Esophagus squamous epithelium (tissue), 5 donors: ENCODE measurements at regions not wholly inside any gene's neighbourhood (a gene's known extent, or its start where the extent isn't known, plus 50 kb on each side); places are given as distances from the start of the nearest gene placed in this dataset.

Experiments
- DNase-seq: peaks from one replicate; lab custom pipeline; 2025; lab: John Stamatoyannopoulos, UW
- H3K27ac ChIP-seq, 4 donors: fragments of 200-600 bp; sonication (generic); one replicate each; pipeline ENCODE4 v1.5.1; 2016 to 2019; ENCODE audit warnings: mild to moderate bottlenecking in 1 of 4
- H3K27me3 ChIP-seq, 4 donors: fragments of 200-600 bp; sonication (generic); 1 replicate in 3 of 4; 2 replicates in 1 of 4; pipeline versions ENCODE4 v1.5.1 to v1.6.0; 2017 to 2021; ENCODE audit warnings: antibody characterized with exemption in 1 of 4
- H3K36me3 ChIP-seq, 3 donors: fragments of 200-600 bp; sonication (generic); one replicate each; pipeline ENCODE4 v1.5.1; 2016 to 2019
- H3K4me1 ChIP-seq, 3 donors: fragments of 200-600 bp; sonication (generic); one replicate each; pipeline ENCODE4 v1.5.1; 2017 to 2019
- H3K4me3 ChIP-seq, 4 donors: fragments of 200-600 bp; sonication (generic); 1 replicate in 3 of 4; 2 replicates in 1 of 4; pipeline ENCODE4 v1.5.1; 2016 to 2019; ENCODE audit warnings: mild to moderate bottlenecking in 2 of 4, moderate library complexity in 1 of 4
- H3K9me3 ChIP-seq, 3 donors: fragments of 200-600 bp; sonication (generic); one replicate each; pipeline ENCODE4 v1.5.1; 2016 to 2019
- CTCF ChIP-seq, 6 experiments: fragments of 450-650 bp in 4 of 6; fragments of 200-600 bp in 2 of 6; sonication (generic) in 2 of 6; IDR thresholded peaks; one replicate each; pipeline ENCODE4 v1.5.1; 2016 to 2019; ENCODE audit warnings: antibody characterized with exemption in 6 of 6, mild to moderate bottlenecking in 4 of 6, moderate library complexity in 4 of 6
- POLR2A ChIP-seq, 4 donors: fragments of 450-650 bp; IDR thresholded peaks; one replicate each; pipeline ENCODE4 v1.6.1; 2017; ENCODE audit warnings: antibody characterized with exemption in 4 of 4, mild to moderate bottlenecking in 4 of 4, moderate library complexity in 3 of 4
- WGBS, 2 donors: methylation state at CpG; one replicate each; pipeline ENCODE4 v1.1.5; 2018; 5-methylcytosine and 5-hydroxymethylcytosine counted together
- intact Hi-C: fragments of 100-400 bp; cut with DNase I; formaldehyde crosslinking; loops from one replicate; pipeline ENCODE4 v1.15.0; 2022
- donor health status: DM: yes; HTN: yes; CAD: no.

- no peak for TF ChIP-seq POLR2A (IDR thresholded peaks at IDR 0.05)
- no peak for TF ChIP-seq CTCF (IDR thresholded peaks at IDR 0.05)
Measured at GRCh38 chr14:32012571-32012970, 64.5 kb upstream of the ARHGAP5 start.

GRCh38 chr14:32013083-32013482, 64.0 kb upstream of the ARHGAP5 start:
- Histone ChIP-seq H3K4me3 (no peak overlapping the region), H3K36me3 (no peaks in the 10 kb centered on the region), H3K27me3 (no peaks in the 10 kb centered on the region), H3K9me3 (no peaks in the 10 kb centered on the region), H3K27ac (no peak overlapping the region), H3K4me1 (peaks cover 0 to 10% (median 2%) of the 10 kb centered on the region in 3 donors)
- no peak for TF ChIP-seq POLR2A (IDR thresholded peaks at IDR 0.05)
- TF ChIP-seq CTCF (IDR thresholded peaks at IDR 0.05): no peak
- intact Hi-C loops: no loop called here
- no peak for DNase-seq
- 72 to 74% methylated on average over 6 of the region's 6 CpGs for whole genome bisulfite sequencing, 2 donors

More at GRCh38 chr14:32012571-32012970, 64.5 kb upstream of the ARHGAP5 start:
- Histone ChIP-seq H3K4me3 (no peak overlapping the region), H3K27ac (no peak overlapping the region), H3K4me1 (peaks cover 0 to 6% (median 5%) of the 10 kb centered on the region in 3 donors), H3K9me3 (no peaks in the 10 kb centered on the region), H3K36me3 (no peaks in the 10 kb centered on the region), H3K27me3 (no peaks in the 10 kb centered on the region)
- DNase-seq: no peak
- 82 to 88% methylated on average over 1 of the region's 1 CpG for WGBS, 2 donors
- intact Hi-C loops: no loop called here

- 35 to 73% methylated on average over 1 of the region's 1 CpG for WGBS, 2 donors
- Histone ChIP-seq H3K27ac (no peak overlapping the region), H3K27me3 (no peaks in the 10 kb centered on the region), H3K4me3 (no peak overlapping the region), H3K9me3 (no peaks in the 10 kb centered on the region), H3K36me3 (no peaks in the 10 kb centered on the region), H3K4me1 (peaks cover 1 to 20% (median 5%) of the 10 kb centered on the region in 3 donors)
- intact Hi-C loops: no loop called here
- DNase-seq: no peak
- TF ChIP-seq CTCF (IDR thresholded peaks at IDR 0.05): no peak
- no peak for TF ChIP-seq POLR2A (IDR thresholded peaks at IDR 0.05)
Measured at GRCh38 chr14:32014057-32014456, 63.0 kb upstream of the ARHGAP5 start.

GRCh38 chr14:32014498-32014897, 62.6 kb upstream of the ARHGAP5 start:
- H3K36me3 ChIP-seq: no peaks in the 10 kb centered on the region
- peaks cover 6 to 24% (median 9%) of the 10 kb centered on the region in 3 donors for H3K4me1 ChIP-seq
- H3K9me3 ChIP-seq: no peaks in the 10 kb centered on the region
- 77% methylated on average over 4 of the region's 4 CpGs for WGBS, 2 donors
- no peaks in the 10 kb centered on the region for H3K27me3 ChIP-seq
- no peak for DNase-seq
- intact Hi-C loops: no loop called here
- no peak for TF ChIP-seq CTCF (IDR thresholded peaks at IDR 0.05)
- no peak for TF ChIP-seq POLR2A (IDR thresholded peaks at IDR 0.05)
- H3K27ac ChIP-seq: no peak overlapping the region
- H3K4me3 ChIP-seq: no peak overlapping the region

- no peaks in the 10 kb centered on the region for H3K27me3 ChIP-seq
- DNase-seq: no peak
- TF ChIP-seq CTCF (IDR thresholded peaks at IDR 0.05) (no peak), POLR2A (IDR thresholded peaks at IDR 0.05) (no peak)
- intact Hi-C loops: no loop called here
- H3K36me3 ChIP-seq: no peaks in the 10 kb centered on the region
- WGBS, 2 donors: 84 to 88% methylated on average over 4 of the region's 4 CpGs
- no peak overlapping the region for H3K4me3 ChIP-seq
- H3K9me3 ChIP-seq: no peaks in the 10 kb centered on the region
- peaks cover 8 to 31% (median 12%) of the 10 kb centered on the region in 3 donors for H3K4me1 ChIP-seq
- no peak overlapping the region for H3K27ac ChIP-seq
Measured at GRCh38 chr14:32015166-32015565, 61.9 kb upstream of the ARHGAP5 start.
